ENCODE measurements at regions not wholly inside any gene's neighbourhood (a gene's known extent, or its start where the extent isn't known, plus 50 kb on each side); places are given as distances from the start of the nearest gene placed in this dataset.

DNA sequence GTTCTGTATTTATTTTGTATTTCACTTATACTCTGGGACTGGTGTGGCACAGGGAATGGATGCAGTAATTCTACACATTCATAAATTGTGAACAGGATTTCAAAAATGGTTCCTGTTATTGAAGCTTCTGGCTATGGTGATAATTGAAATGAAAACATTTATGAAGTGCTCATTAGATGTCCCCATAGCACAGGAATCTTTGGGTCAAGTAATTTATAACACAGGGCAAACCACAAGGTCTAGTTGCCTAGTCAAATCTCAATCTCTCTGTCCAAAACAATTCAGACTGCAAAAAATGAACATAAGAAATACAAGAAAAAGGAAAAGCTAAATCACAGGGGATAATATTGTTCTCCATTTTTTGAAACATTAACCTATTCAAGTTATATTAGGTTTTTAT is 117.5 kb upstream of the PTPRG start:
- TF ChIP-seq POLR2A (IDR thresholded peaks at IDR 0.05): no peak
- TF ChIP-seq, protein P1, sequence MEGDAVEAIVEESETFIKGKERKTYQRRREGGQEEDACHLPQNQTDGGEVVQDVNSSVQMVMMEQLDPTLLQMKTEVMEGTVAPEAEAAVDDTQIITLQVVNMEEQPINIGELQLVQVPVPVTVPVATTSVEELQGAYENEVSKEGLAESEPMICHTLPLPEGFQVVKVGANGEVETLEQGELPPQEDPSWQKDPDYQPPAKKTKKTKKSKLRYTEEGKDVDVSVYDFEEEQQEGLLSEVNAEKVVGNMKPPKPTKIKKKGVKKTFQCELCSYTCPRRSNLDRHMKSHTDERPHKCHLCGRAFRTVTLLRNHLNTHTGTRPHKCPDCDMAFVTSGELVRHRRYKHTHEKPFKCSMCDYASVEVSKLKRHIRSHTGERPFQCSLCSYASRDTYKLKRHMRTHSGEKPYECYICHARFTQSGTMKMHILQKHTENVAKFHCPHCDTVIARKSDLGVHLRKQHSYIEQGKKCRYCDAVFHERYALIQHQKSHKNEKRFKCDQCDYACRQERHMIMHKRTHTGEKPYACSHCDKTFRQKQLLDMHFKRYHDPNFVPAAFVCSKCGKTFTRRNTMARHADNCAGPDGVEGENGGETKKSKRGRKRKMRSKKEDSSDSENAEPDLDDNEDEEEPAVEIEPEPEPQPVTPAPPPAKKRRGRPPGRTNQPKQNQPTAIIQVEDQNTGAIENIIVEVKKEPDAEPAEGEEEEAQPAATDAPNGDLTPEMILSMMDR (IDR thresholded peaks at IDR 0.05): no peak
- no peaks in the 10 kb centered on the region for H3K27me3 ChIP-seq
- H3K9me3 ChIP-seq: no peaks in the 10 kb centered on the region
- no peaks in the 10 kb centered on the region for H3K4me1 ChIP-seq
- no peaks in the 10 kb centered on the region for H3K36me3 ChIP-seq
- no peak for DNase-seq
- H3K27ac ChIP-seq: no peak overlapping the region
- intact Hi-C loops (cut with DNase I): no loop called here
- no peak overlapping the region for H3K4me3 ChIP-seq

GRCh38 chr3:61444782-61445181 is 116.6 kb upstream of the PTPRG start:
- H3K4me1 ChIP-seq: no peaks in the 10 kb centered on the region

GRCh38 chr3:61445924-61446323 is 115.4 kb upstream of the PTPRG start:
- TF ChIP-seq, protein P1 (IDR thresholded peaks at IDR 0.05): no peak
- TF ChIP-seq POLR2A (IDR thresholded peaks at IDR 0.05): no peak
- WGBS, 2 donors: 87 to 89% methylated on average over 7 of the region's 7 CpGs
- H3K27me3 ChIP-seq: no peaks in the 10 kb centered on the region
- intact Hi-C loops (cut with DNase I): no loop called here
- no peak overlapping the region for H3K27ac ChIP-seq
- no peaks in the 10 kb centered on the region for H3K4me1 ChIP-seq
- H3K4me3 ChIP-seq: no peak overlapping the region
- no peaks in the 10 kb centered on the region for H3K9me3 ChIP-seq
- DNase-seq: no peak
- no peaks in the 10 kb centered on the region for H3K36me3 ChIP-seq

More at GRCh38 chr3:61444782-61445181, 116.6 kb upstream of the PTPRG start:
- no peak overlapping the region for H3K4me3 ChIP-seq
- no peaks in the 10 kb centered on the region for H3K36me3 ChIP-seq
- no peak overlapping the region for H3K27ac ChIP-seq
- no peaks in the 10 kb centered on the region for H3K9me3 ChIP-seq
- intact Hi-C loops (cut with DNase I): no loop called here
- no peak for TF ChIP-seq POLR2A (IDR thresholded peaks at IDR 0.05)
- TF ChIP-seq, protein P1 (IDR thresholded peaks at IDR 0.05): no peak
- WGBS, 2 donors: 92 to 100% methylated on average over 1 of the region's 1 CpG
- H3K27me3 ChIP-seq: no peaks in the 10 kb centered on the region
- DNase-seq: no peak

DNA sequence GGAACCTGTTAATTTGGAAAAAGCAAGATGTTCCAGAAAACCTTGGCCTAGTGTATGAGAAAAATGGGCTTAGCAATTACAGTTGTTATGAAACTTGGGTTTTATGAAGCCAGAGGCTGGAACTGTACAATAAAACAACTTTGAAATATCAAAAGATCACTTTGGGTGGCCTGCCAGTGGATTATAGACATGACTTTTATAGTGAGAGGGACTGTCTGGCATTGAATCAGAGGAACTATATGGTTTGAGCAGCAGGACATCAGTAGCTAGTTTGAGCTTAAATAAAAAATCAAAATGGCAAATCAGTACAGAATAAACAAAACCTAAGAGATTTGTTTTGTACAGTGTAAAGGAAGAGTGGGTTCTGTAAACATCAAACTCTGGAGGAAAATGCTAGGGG is 115.0 kb upstream of the PTPRG start:
- Histone ChIP-seq H3K4me1 (no peaks in the 10 kb centered on the region), H3K27ac (no peak overlapping the region), H3K4me3 (no peak overlapping the region), H3K9me3 (no peaks in the 10 kb centered on the region), H3K36me3 (no peaks in the 10 kb centered on the region), H3K27me3 (no peaks in the 10 kb centered on the region)
- no peak for TF ChIP-seq POLR2A (IDR thresholded peaks at IDR 0.05)
- TF ChIP-seq, protein P1 (IDR thresholded peaks at IDR 0.05): no peak
- no peak for DNase-seq
- intact Hi-C loops (cut with DNase I): no loop called here

DNA sequence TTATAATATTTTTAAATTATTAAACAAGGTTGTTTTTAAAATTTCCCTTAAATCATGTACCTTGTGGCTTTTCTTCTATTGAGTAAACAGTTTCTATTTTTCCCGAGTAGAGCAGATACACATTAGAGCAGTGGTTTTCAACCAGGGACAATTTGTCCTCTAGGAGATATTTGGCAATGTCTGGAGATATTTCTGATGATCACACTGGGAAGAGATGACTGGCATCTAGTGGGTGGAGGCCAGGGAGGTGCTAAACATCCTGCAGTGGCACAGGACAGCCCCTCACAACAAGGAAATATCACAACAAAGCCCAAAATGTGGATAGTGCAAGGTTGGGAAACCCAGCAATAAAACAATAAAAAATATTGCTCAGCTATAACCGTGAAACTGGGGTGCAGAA is 113.0 kb upstream of the PTPRG start:
- Histone ChIP-seq H3K27me3 (no peaks in the 10 kb centered on the region), H3K4me1 (no peaks in the 10 kb centered on the region), H3K4me3 (no peak overlapping the region), H3K36me3 (no peaks in the 10 kb centered on the region), H3K9me3 (no peaks in the 10 kb centered on the region), H3K27ac (no peak overlapping the region)
- TF ChIP-seq, protein P1 (IDR thresholded peaks at IDR 0.05): no peak
- TF ChIP-seq POLR2A (IDR thresholded peaks at IDR 0.05): no peak
- intact Hi-C loops (cut with DNase I): no loop called here
- WGBS, 2 donors: 74 to 86% methylated on average over 2 of the region's 2 CpGs
- no peak for DNase-seq
